ENCODE measurements at regions not wholly inside any gene's neighbourhood (a gene's known extent, or its start where the extent isn't known, plus 50 kb on each side); places are given as distances from the start of the nearest gene placed in this dataset.

- TF ChIP-seq, protein P1, sequence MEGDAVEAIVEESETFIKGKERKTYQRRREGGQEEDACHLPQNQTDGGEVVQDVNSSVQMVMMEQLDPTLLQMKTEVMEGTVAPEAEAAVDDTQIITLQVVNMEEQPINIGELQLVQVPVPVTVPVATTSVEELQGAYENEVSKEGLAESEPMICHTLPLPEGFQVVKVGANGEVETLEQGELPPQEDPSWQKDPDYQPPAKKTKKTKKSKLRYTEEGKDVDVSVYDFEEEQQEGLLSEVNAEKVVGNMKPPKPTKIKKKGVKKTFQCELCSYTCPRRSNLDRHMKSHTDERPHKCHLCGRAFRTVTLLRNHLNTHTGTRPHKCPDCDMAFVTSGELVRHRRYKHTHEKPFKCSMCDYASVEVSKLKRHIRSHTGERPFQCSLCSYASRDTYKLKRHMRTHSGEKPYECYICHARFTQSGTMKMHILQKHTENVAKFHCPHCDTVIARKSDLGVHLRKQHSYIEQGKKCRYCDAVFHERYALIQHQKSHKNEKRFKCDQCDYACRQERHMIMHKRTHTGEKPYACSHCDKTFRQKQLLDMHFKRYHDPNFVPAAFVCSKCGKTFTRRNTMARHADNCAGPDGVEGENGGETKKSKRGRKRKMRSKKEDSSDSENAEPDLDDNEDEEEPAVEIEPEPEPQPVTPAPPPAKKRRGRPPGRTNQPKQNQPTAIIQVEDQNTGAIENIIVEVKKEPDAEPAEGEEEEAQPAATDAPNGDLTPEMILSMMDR (IDR thresholded peaks at IDR 0.05; ENCODE audit: control insufficient read depth, insufficient read depth, low read depth, low read length, missing control alignments): no peak
- H3K4me3 ChIP-seq (ENCODE audit: control insufficient read depth, low read depth, low read length): no peak overlapping the region
- no peak for DNase-seq (ENCODE audit: low read depth)
Measured at GRCh38 chr2:56474412-56475158, 290.8 kb downstream of the CCDC85A start.

GRCh38 chr2:56475191-56475590 is 291.4 kb downstream of the CCDC85A start:
- TF ChIP-seq, protein P1 (IDR thresholded peaks at IDR 0.05; ENCODE audit: control insufficient read depth, insufficient read depth, low read depth, low read length, missing control alignments): no peak
- DNase-seq (ENCODE audit: low read depth): no peak
- H3K4me3 ChIP-seq (ENCODE audit: control insufficient read depth, low read depth, low read length): no peak overlapping the region

DNA sequence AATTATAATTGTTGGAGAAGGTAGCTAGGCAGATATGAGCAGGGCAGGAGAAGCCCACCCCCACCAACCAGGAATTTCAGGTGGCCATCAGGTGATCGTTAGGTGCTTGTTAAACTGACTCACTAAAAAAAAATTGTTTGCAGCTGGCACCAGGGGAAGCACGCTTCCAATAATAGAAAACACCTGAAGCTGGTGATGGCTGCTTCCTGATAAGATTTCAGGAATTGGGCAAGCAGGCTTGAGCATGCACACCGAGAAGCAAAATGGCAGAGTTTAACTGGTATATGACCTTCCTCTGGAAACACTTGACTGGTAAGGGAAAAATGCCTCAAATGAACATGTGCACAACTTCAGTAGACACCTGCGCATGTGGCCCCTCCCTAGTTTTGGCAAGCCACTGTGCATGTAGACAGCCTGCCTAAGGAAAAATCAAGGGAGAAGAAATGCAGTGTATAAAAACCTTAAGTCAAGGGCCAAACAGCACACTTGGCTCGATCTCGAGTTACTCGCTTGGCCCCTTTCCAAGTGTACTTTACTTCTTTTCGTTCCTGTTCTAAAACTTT is 292.8 kb downstream of the CCDC85A start:
- TF ChIP-seq, protein P1 (IDR thresholded peaks at IDR 0.05; ENCODE audit: control insufficient read depth, insufficient read depth, low read depth, low read length, missing control alignments): no peak
- no peak overlapping the region for H3K4me3 ChIP-seq (ENCODE audit: control insufficient read depth, low read depth, low read length)
- DNase-seq (ENCODE audit: low read depth): no peak

DNA sequence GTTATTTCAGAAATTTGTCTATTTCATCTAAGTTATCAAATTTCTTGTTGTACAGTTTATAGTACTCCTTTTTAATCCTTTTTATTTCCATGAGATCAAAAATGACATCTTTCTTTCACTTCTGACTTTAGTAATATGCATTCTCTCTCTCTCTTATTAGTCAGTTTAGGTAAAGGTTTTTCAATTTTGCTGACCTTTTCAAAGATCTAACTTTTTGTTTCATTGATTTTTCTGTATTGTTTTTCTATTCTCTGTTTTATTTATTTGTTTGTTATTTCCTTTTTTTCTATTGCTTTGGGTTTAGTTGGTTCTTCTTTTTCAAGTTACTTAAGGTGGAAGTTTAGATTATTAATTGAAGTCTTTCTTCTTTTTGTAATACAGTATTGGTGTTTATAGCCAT is 294.2 kb downstream of the CCDC85A start:
- TF ChIP-seq, protein P1 (IDR thresholded peaks at IDR 0.05; ENCODE audit: control insufficient read depth, insufficient read depth, low read depth, low read length, missing control alignments): no peak
- DNase-seq (ENCODE audit: low read depth): no peak
- no peak overlapping the region for H3K4me3 ChIP-seq (ENCODE audit: control insufficient read depth, low read depth, low read length)

DNA sequence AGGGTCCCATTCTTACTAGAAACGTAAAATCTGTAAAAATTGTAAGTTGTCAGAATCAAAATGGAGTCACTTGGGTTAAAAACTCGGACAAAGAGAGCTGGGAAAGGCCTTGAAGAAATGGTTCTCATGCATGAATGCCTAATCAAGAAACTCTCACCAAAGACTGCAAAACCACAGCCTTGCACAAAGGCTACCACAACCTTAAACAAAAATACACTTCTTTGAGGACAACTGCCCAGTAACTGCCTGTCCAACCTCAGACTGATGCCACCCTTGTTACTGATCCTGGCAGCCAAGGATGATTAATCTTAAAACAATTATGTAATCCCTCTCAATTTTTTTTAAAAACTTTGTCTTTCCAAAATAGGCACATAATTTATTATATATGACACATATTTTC is 299.3 kb downstream of the CCDC85A start:
- TF ChIP-seq, protein P1 (IDR thresholded peaks at IDR 0.05; ENCODE audit: control insufficient read depth, insufficient read depth, low read depth, low read length, missing control alignments): no peak
- no peak for DNase-seq (ENCODE audit: low read depth)
- no peak overlapping the region for H3K4me3 ChIP-seq (ENCODE audit: control insufficient read depth, low read depth, low read length)

DNA sequence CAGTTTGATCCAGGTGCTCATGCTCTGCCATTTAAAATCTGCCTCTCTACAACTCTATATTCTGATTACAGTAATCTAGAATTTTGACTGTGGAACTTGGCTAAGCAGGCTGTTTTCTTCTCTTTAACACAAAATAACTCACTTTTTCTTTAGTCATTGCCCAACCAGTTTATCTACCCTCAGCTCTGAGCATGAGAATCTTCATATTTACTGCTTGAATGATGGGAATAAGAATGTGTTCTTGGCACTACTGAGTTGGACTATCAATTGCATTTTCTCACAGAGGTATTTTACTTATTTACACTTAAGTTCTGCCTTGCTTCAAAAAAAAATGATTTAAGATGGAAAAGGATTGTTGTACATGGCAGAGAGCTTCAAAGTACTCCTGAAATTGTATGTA is 301.1 kb downstream of the CCDC85A start:
- no peak for DNase-seq (ENCODE audit: low read depth)
- no peak overlapping the region for H3K4me3 ChIP-seq (ENCODE audit: control insufficient read depth, low read depth, low read length)
- TF ChIP-seq, protein P1 (IDR thresholded peaks at IDR 0.05; ENCODE audit: control insufficient read depth, insufficient read depth, low read depth, low read length, missing control alignments): no peak

Data from AG09309 (cell line).